A673 (cell line): ENCODE measurements at regions not wholly inside any gene's neighbourhood (a gene's known extent, or its start where the extent isn't known, plus 50 kb on each side); places are given as distances from the start of the nearest gene placed in this dataset.

Experiments used
- BruUV-seq: library from RNA; stranded (reverse); fragments of 400-500 nt; replicated peaks from 2 replicates; lab custom pipeline; 2021; lab: Mats Ljungman, UMichigan
- CTCF ChIA-PET: fragments of 300-600 bp; sonication (Branson Sonifier 250); formaldehyde crosslinking; loops from one replicate; lab custom pipeline; 2022; ENCODE audit warnings: antibody characterized with exemption; lab: Charles Lee
- POLR2A ChIA-PET: fragments of 300-600 bp; sonication (Branson Sonifier 250); formaldehyde crosslinking; loops from one replicate; lab custom pipeline; 2022; ENCODE audit warnings: antibody characterized with exemption; ENCODE audit not compliant: low non-redundant PET; lab: Charles Lee
- DNase-seq: peaks from one replicate; pipeline ENCODE4 v3.0.0-alpha.2; 2015; ENCODE audit warnings: low spot score
- H3K27ac ChIP-seq: fragments of 200-600 bp; sonication (generic); 2 replicates; pipeline ENCODE4 v1.5.1; 2016; ENCODE audit warnings: mixed run types, low read depth, mild to moderate bottlenecking, mixed read lengths, antibody characterized with exemption, low read length; ENCODE audit not compliant: poor library complexity, severe bottlenecking
- H3K27me3 ChIP-seq: fragments of 200-600 bp; sonication (generic); replicated peaks from 2 replicates; pipeline ENCODE4 v1.6.1; 2017; ENCODE audit warnings: mixed run types, low read depth, mild to moderate bottlenecking, mixed read lengths, antibody characterized with exemption, low read length; ENCODE audit not compliant: insufficient read depth, poor library complexity
- H3K36me3 ChIP-seq: fragments of 200-600 bp; sonication (generic); 2 replicates; pipeline ENCODE4 v1.6.1; 2016; ENCODE audit warnings: mixed run types, mild to moderate bottlenecking, mixed read lengths, antibody characterized with exemption, low read length; ENCODE audit not compliant: insufficient read depth, poor library complexity, severe bottlenecking
- H3K4me1 ChIP-seq: fragments of 200-600 bp; sonication (generic); 2 replicates; pipeline ENCODE4 v1.6.1; 2017; ENCODE audit warnings: mixed run types, mild to moderate bottlenecking, mixed read lengths, antibody characterized with exemption, low read length; ENCODE audit not compliant: insufficient read depth, poor library complexity, severe bottlenecking
- H3K4me3 ChIP-seq: fragments of 200-600 bp; sonication (generic); 2 replicates; pipeline ENCODE4 v1.5.1; 2016; ENCODE audit warnings: low read depth, mixed run types, mild to moderate bottlenecking, mixed read lengths, low read length; ENCODE audit not compliant: poor library complexity, severe bottlenecking
- H3K9me3 ChIP-seq: fragments of 200-600 bp; sonication (generic); 2 replicates; pipeline ENCODE4 v1.6.1; 2016; ENCODE audit warnings: mixed run types, low read depth, mild to moderate bottlenecking, mixed read lengths, antibody characterized with exemption, low read length; ENCODE audit not compliant: poor library complexity, severe bottlenecking
- CTCF ChIP-seq: fragments of 300-800, 200-600 bp; sonication (generic); conservative IDR thresholded peaks from 2 replicates; pipeline ENCODE4 v1.5.1; 2017; ENCODE audit warnings: low read depth, mild to moderate bottlenecking, antibody characterized with exemption, low read length, moderate library complexity, mixed read lengths
- EZH2 ChIP-seq: fragments of 200-600 bp; sonication (generic); IDR thresholded peaks from 2 replicates; pipeline ENCODE4 v1.6.1; 2017; ENCODE audit warnings: borderline replicate concordance, low read depth, mild to moderate bottlenecking, mixed read lengths, antibody characterized with exemption, low read length; ENCODE audit not compliant: poor library complexity, severe bottlenecking
- intact Hi-C: fragments of 100-400 bp; cut with micrococcal nuclease; formaldehyde crosslinking; loops from one replicate; pipeline ENCODE4 v1.10.0; 2022; ENCODE audit not compliant: unreplicated experiment

- Histone ChIP-seq H3K36me3 (no peaks in the 10 kb centered on the region), H3K27me3 (no peaks in the 10 kb centered on the region), H3K27ac (no peak overlapping the region), H3K4me1 (no peaks in the 10 kb centered on the region), H3K9me3 (no peaks in the 10 kb centered on the region), H3K4me3 (no peak overlapping the region)
- CTCF ChIA-PET, result no interaction called here
- POLR2A ChIA-PET, result no interaction called here
- TF ChIP-seq CTCF (no peak), EZH2 (no peak)
- no peak for DNase-seq
- intact Hi-C loops, result no loop called here
- BruUV-seq, result no TSS peak
Observed at GRCh38 chr18:40469316-40469715, 1485.7 kb upstream of the PIK3C3 start.

DNA sequence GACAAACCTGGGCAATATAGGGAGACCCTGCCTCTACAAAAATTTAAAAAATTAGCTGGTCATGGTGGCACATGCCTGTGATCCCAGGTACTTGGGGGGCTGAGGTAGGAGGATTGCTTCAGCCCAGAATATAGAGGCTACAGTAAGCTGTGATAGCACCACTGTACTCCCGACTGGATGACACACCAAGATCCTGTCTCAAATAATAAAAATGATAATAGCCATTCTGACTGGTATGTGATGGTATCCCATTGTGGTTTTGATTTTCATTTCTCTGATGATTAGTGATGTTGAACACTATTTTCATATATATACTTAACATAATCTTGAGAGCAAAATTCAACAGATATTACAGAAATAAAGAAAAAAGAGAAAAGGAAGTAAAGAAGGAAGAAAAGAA, 1491.0 kb upstream of the PIK3C3 start:
- no peaks in the 10 kb centered on the region for H3K4me1 ChIP-seq
- TF ChIP-seq CTCF (no peak), EZH2 (no peak)
- no peaks in the 10 kb centered on the region for H3K27me3 ChIP-seq
- H3K4me3 ChIP-seq, result no peak overlapping the region
- no peaks in the 10 kb centered on the region for H3K36me3 ChIP-seq
- H3K27ac ChIP-seq, result no peak overlapping the region
- no TSS peak for BruUV-seq
- H3K9me3 ChIP-seq, result no peaks in the 10 kb centered on the region
- CTCF ChIA-PET, result no interaction called here
- intact Hi-C loops, result no loop called here
- POLR2A ChIA-PET, result no interaction called here
- no peak for DNase-seq

- ChIA-PET POLR2A (no interaction called here), CTCF (no interaction called here)
- Histone ChIP-seq H3K9me3 (no peaks in the 10 kb centered on the region), H3K36me3 (no peaks in the 10 kb centered on the region), H3K4me1 (no peaks in the 10 kb centered on the region), H3K27me3 (no peaks in the 10 kb centered on the region), H3K4me3 (no peak overlapping the region), H3K27ac (no peak overlapping the region)
- intact Hi-C loops, result no loop called here
- no peak for DNase-seq
- BruUV-seq, result no TSS peak
- TF ChIP-seq CTCF, result no peak
- no peak for TF ChIP-seq EZH2
Observed at GRCh38 chr18:40453903-40454302, 1501.1 kb upstream of the PIK3C3 start.
